ENCODE measurements at regions not wholly inside any gene's neighbourhood (a gene's known extent, or its start where the extent isn't known, plus 50 kb on each side); places are given as distances from the start of the nearest gene placed in this dataset.

DNA sequence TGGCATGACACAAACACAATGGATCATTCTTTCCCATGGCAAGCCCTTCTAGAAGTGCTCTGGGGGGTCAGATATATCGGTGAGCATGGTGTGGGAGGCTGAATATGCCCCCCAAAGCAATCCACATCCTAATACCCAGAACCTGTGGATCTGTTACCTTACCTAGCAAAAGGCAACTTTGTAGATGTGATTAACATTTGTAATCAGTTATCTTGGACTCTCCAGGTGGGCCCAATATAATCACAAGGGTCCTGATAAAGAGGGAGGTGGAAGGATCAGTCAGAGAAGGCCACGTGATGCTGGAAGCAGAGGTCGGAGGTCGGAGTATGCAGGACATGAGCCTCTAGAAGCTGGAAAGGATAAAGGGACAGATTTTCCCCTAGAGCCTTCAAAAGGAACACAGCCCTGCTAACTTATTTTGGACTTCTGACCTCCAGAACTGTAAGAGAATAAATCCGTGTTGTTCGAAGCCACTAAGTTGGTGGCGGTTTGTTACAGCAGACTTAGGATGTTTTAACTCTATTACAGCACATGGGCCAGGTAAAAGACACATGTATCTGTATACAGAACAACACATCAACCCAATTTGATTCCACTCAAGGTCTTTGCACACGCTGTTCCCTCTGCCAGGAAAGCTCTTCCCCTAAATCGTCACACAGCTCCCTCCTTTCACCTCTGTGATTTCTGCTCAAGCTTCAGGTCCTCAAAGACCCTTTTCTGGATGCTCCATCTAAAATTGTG lies 115.3 kb downstream of the NOG start:
- TF ChIP-seq GATA2 (IDR thresholded peaks at IDR 0.05; ENCODE audit: low read depth, low read length) = no peak
- no peak for TF ChIP-seq GATA3 (IDR thresholded peaks at IDR 0.05; ENCODE audit: low read depth, low read length)

Data from SH-SY5Y (cell line).